ENCODE measurements at regions not wholly inside any gene's neighbourhood (a gene's known extent, or its start where the extent isn't known, plus 50 kb on each side); places are given as distances from the start of the nearest gene placed in this dataset.

GRCh38 chr6:140609956-140610355 lies 1235.5 kb upstream of the CITED2 start:
- Histone ChIP-seq H3K4me1 (no peaks in the 10 kb centered on the region), H3K36me3 (no peaks in the 10 kb centered on the region), H3K27me3 (no peaks in the 10 kb centered on the region), H3K4me3 (no peak overlapping the region), H3K27ac (no peak overlapping the region), H3K9me3 (no peaks in the 10 kb centered on the region)
- no peak for TF ChIP-seq POLR2A (IDR thresholded peaks at IDR 0.05)
- no peak for TF ChIP-seq CTCF (IDR thresholded peaks at IDR 0.05 in 4 of 5, conservative IDR thresholded peaks at IDR 0.05 in 1 of 5)
- ATAC-seq = no peak
- intact Hi-C loops (cut with DNase I; ENCODE audit: low total_unique reads) (no loop called here), in situ Hi-C loops (cut with MboI; ENCODE audit: low sequenced_read_pairs in 4 of 4) (no loop called here)
- DNase-seq = no peak

- no peak overlapping the region for H3K27ac ChIP-seq
- in situ Hi-C loops (cut with MboI; ENCODE audit: low sequenced_read_pairs in 4 of 4) (no loop called here), intact Hi-C loops (cut with DNase I; ENCODE audit: low total_unique reads) (no loop called here)
- no peaks in the 10 kb centered on the region for H3K9me3 ChIP-seq
- no peaks in the 10 kb centered on the region for H3K36me3 ChIP-seq
- TF ChIP-seq POLR2A (IDR thresholded peaks at IDR 0.05) = no peak
- no peak for TF ChIP-seq CTCF (IDR thresholded peaks at IDR 0.05 in 4 of 5, conservative IDR thresholded peaks at IDR 0.05 in 1 of 5)
- no peaks in the 10 kb centered on the region for H3K27me3 ChIP-seq
- DNase-seq (no peak), ATAC-seq (no peak)
- H3K4me3 ChIP-seq = no peak overlapping the region
- no peaks in the 10 kb centered on the region for H3K4me1 ChIP-seq
These were observed 1234.9 kb upstream of the CITED2 start for GRCh38 chr6:140609321-140609720.

GRCh38 chr6:140604786-140605185 lies 1230.3 kb upstream of the CITED2 start:
- H3K4me3 ChIP-seq = no peak overlapping the region
- intact Hi-C loops (cut with DNase I; ENCODE audit: low total_unique reads) = no loop called here
- H3K9me3 ChIP-seq = no peaks in the 10 kb centered on the region
- no peak for TF ChIP-seq CTCF (IDR thresholded peaks at IDR 0.05 in 4 of 5, conservative IDR thresholded peaks at IDR 0.05 in 1 of 5)
- no peak for TF ChIP-seq POLR2A (IDR thresholded peaks at IDR 0.05)
- in situ Hi-C loops (cut with MboI; ENCODE audit: low sequenced_read_pairs in 4 of 4) = no loop called here
- no peak overlapping the region for H3K27ac ChIP-seq
- H3K36me3 ChIP-seq = no peaks in the 10 kb centered on the region
- DNase-seq = no peak
- no peaks in the 10 kb centered on the region for H3K27me3 ChIP-seq
- H3K4me1 ChIP-seq = no peaks in the 10 kb centered on the region
- no peak for ATAC-seq

- no peaks in the 10 kb centered on the region for H3K27me3 ChIP-seq
- no peak for DNase-seq
- intact Hi-C loops (cut with DNase I; ENCODE audit: low total_unique reads) (no loop called here), in situ Hi-C loops (cut with MboI; ENCODE audit: low sequenced_read_pairs in 4 of 4) (no loop called here)
- TF ChIP-seq CTCF (IDR thresholded peaks at IDR 0.05 in 4 of 5, conservative IDR thresholded peaks at IDR 0.05 in 1 of 5) (no peak), POLR2A (IDR thresholded peaks at IDR 0.05) (no peak)
- no peak for ATAC-seq
- H3K4me3 ChIP-seq = no peak overlapping the region
- no peaks in the 10 kb centered on the region for H3K9me3 ChIP-seq
- H3K36me3 ChIP-seq = no peaks in the 10 kb centered on the region
- H3K27ac ChIP-seq = no peak overlapping the region
- no peaks in the 10 kb centered on the region for H3K4me1 ChIP-seq
These were observed 1228.2 kb upstream of the CITED2 start for GRCh38 chr6:140602431-140603248.
